Right lung (tissue), 2 donors: ENCODE measurements at regions not wholly inside any gene's neighbourhood (a gene's known extent, or its start where the extent isn't known, plus 50 kb on each side); places are given as distances from the start of the nearest gene placed in this dataset.
"Not testable (repeated sequence)": the region's sequence is repeated elsewhere in the genome, so short reads cannot be mapped to it uniquely, and the experiment has no call there.

Experiments used
- DNase-seq, 2 donors: peaks; one replicate each; pipeline ENCODE4 v3.0.0-alpha.2; 2013

DNA sequence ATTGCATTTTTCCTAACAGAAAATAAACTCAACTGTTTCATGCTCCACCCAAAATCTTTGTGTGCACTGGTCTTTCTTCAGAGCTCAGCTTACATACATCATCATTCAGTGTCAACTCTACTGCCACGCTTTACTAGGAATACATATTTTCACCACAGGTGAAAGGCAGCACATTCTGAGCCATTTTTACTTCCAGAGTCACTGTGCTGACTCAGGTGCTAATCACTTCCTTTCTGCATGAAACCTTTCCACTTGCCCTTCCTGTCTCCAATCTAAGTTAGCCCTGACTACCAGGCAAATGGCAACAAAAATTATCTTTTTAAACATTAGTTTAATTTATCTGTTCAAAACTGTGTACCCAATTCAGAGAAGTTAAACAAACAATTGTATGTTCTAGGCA, 1041.0 kb downstream of the PRIM2 start:
- DNase-seq: not testable (repeated sequence)

DNA sequence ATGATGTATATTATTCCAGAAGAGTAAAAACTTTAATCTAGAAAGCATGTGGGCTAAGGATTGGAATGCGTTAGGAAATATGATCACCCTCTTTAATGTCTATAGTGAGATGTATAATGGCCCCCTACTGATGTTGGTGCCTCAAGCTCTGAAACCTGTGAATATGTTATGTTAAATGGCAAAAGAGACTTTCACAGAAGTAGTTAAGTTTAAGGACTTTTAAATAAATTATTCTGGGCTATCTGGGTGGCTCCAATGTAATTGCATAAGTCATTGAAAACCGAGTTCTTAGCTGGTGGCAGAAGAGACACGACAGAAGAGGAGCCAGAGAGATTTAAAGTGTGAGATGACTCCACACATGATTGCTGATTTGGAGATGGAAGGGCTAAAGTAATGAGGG, 1048.4 kb downstream of the PRIM2 start:
- DNase-seq: not testable (repeated sequence)

DNA sequence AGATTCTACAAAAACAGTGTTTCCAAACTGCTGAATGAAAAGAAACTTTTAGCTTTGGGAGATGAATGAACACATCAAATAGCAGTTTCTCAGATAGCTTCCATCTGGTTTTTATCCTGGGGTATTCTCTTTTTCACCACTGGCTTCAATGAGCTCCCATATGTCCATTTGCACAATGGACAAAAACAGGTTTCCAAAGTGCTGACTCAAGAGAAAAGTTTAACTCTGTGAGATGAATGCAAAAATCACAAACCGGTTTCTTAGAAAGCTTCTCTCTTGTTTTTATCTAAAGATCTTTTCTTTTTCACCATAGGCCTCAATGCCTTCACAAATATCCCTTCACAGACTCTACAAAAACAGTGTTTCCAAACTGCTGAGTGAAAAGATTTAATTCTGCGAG, 1089.2 kb downstream of the PRIM2 start:
- DNase-seq: not testable (repeated sequence)

DNA sequence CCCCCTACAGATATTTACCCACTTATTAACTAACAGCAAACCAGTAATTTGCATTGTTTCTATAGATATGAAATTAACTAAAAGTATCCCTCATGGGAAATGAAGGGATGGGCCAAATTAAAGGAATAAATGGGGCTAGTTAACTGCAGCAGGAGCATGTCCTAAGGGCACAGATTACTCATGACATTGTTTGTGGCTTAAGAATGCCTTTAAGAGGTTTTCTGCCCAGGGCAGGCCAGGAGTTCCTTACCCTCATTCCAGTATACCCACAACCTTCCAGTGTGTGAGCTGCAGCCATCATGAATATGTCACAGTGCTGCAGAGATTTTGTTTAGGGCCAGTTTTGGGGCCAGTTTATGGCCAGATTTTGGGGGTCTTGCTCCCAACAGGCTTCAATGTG, 1101.9 kb downstream of the PRIM2 start:
- no peak for DNase-seq
